ENCODE measurements at regions not wholly inside any gene's neighbourhood (a gene's known extent, or its start where the extent isn't known, plus 50 kb on each side); places are given as distances from the start of the nearest gene placed in this dataset.
"Not testable (repeated sequence)": the region's sequence is repeated elsewhere in the genome, so short reads cannot be mapped to it uniquely, and the experiment has no call there.

DNA sequence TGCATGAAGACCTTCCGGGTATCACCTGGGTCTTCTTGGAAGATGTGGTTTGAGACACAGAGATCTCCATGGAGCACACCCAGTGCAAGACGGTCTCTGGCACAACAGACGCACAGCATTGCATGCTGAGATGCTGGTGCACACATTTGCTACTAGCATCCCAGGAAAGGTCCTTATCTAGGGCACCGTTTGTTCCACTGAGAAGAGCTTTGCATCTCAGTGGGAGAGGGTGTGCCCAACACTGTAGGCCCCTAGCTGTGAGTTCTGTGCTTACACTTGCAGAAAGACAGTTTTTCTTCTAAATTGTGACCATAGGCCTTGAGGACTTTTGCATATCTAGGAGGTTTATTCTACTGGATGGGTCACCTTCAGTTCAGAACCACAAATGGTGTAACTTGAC is 554.1 kb downstream of the MATN1 start:
- no peaks in the 10 kb centered on the region for H3K9me3 Mint-ChIP-seq
- POLR2A ChIA-PET = no interaction called here
- no peak overlapping the region for H3K4me3 Mint-ChIP-seq
- H3K36me3 Mint-ChIP-seq (ENCODE audit: low read depth) = no peaks in the 10 kb centered on the region
- CTCF ChIA-PET = no interaction called here
- H3K4me1 Mint-ChIP-seq = no peaks in the 10 kb centered on the region
- H3K27ac Mint-ChIP-seq = no peak overlapping the region
- H3K27me3 Mint-ChIP-seq = peaks cover 26% of the 10 kb centered on the region
- no peak for DNase-seq

DNA sequence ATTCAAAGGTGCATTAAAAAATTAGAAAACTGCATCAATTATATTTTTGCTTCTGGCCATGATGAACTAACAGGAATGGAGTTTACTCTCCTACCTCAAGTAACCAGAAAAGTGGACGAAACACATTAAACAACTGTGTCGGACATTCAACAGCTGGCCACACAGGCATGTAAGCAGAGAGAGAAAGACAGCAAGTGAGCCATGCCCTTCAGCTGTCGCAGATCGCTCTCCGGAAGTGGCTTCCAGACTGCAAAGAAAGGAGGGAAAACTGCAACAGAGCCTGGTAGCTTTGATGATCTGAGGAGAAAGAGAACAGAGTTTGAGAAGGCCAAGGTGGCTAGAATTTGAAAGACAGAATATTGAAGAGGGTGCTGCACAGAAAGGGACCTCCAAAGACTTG is 557.2 kb downstream of the MATN1 start:
- Mint-ChIP-seq H3K4me3 (no peak overlapping the region), H3K27me3 (peaks cover 26% of the 10 kb centered on the region), H3K9me3 (no peaks in the 10 kb centered on the region), H3K4me1 (no peaks in the 10 kb centered on the region), H3K27ac (no peak overlapping the region), H3K36me3 (ENCODE audit: low read depth) (no peaks in the 10 kb centered on the region)
- no peak for DNase-seq
- ChIA-PET CTCF (interaction anchor here (1.3 kb wide), 1 partner anchor 24 kb away, joined by 3 read pairs; no protein-coding TSS in a partner anchor), POLR2A (no interaction called here)

DNA sequence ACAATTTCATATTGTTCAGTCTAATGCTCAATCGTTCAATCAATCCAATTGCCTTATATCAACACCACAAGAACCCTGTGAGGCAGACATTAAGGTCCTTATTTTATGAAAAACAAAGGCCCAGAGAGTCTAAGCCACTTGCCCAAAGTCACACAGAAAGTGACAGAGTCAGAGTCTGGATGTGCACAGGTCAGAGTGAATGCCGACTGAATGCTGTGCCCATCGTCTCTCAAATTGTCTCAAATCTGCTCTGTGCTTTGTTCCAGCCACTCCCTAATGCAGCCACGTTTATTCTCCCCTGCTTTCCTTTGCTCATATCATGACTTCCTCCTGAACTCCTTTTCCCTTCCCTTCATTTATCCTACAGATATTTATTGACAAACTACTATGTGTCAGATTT is 558.3 kb downstream of the MATN1 start:
- Mint-ChIP-seq H3K4me3 (no peak overlapping the region), H3K9me3 (no peaks in the 10 kb centered on the region), H3K36me3 (ENCODE audit: low read depth) (no peaks in the 10 kb centered on the region), H3K27ac (no peak overlapping the region), H3K4me1 (no peaks in the 10 kb centered on the region), H3K27me3 (peaks cover 23% of the 10 kb centered on the region)
- CTCF ChIA-PET = no interaction called here
- no peak for DNase-seq
- POLR2A ChIA-PET = no interaction called here

DNA sequence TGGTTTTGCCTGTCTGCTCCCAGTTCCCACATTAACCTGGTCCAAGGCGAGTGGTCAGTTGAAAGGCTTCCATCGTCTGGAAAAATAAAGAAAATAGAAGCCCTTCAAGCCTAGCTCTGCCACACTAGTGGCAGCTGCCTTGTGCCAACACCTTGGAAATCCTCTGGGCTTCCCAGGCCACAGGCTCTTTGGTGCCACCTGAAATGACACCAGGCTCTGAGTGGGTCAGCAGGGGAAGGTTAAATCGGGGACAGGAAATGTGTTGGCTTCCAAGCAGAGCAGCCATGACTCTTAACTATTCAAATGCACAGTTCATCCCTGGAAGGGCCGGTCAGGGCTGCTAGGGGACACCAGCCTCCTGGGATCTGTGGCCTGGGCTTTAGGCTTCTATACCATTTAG is 558.7 kb downstream of the MATN1 start:
- no peak for DNase-seq
- Mint-ChIP-seq H3K36me3 (ENCODE audit: low read depth) (no peaks in the 10 kb centered on the region), H3K27me3 (peaks cover 21% of the 10 kb centered on the region), H3K27ac (no peak overlapping the region), H3K9me3 (no peaks in the 10 kb centered on the region), H3K4me1 (no peaks in the 10 kb centered on the region), H3K4me3 (no peak overlapping the region)
- POLR2A ChIA-PET = interaction anchor here (1.0 kb wide), 1 partner anchor 25 kb away, joined by 3 read pairs; no protein-coding TSS in a partner anchor
- CTCF ChIA-PET = no interaction called here

DNA sequence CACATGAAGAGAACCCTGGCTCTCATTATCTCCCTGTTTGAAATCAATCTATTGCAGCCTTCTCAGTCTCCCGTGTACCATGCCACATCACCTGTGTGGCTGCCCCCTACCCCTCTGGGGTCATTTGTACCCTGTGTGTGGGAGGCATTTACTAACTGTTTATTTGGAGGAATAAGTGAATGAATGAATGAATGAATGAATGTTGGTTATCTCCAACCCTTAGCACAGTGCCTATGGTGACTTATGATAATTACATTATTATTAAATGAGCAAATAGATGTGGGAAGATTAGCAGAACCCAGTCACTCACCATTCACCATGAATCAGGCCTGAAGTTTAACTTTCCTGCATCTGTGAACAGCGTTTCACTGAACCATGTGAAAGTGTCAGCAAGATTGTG is 560.8 kb downstream of the MATN1 start:
- DNase-seq = no peak
- no peak overlapping the region for H3K4me3 Mint-ChIP-seq

DNA sequence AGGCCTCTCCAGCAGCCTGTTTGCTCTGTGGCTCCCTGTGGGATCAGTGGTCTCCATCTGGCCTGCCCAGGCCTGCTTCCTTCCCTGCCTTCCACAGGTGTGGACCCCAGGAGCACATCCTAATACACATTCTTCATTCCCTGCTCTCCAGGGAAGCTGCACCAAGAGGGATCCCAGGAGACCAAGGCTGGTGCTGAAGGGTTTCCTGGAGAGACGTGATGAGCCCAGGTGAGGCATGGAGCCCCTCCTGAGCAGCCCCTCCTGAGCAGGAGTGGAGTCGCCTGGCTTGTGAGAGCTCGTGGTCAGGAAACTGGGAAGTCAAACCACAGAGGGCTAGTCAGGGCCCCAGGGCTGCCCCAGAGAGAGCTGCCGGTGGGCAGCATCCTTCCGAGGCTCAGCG is 561.4 kb downstream of the MATN1 start:
- Mint-ChIP-seq H3K4me3 (no peak overlapping the region), H3K27ac (no peak overlapping the region), H3K9me3 (no peaks in the 10 kb centered on the region), H3K4me1 (no peaks in the 10 kb centered on the region), H3K36me3 (ENCODE audit: low read depth) (no peaks in the 10 kb centered on the region), H3K27me3 (peaks cover 24% of the 10 kb centered on the region)
- ChIA-PET POLR2A (no interaction called here), CTCF (no interaction called here)
- DNase-seq = no peak

More for the DNA sequence above, 560.8 kb downstream of the MATN1 start:
- CTCF ChIA-PET = no interaction called here
- Mint-ChIP-seq H3K36me3 (ENCODE audit: low read depth) (no peaks in the 10 kb centered on the region), H3K9me3 (no peaks in the 10 kb centered on the region), H3K27me3 (peaks cover 25% of the 10 kb centered on the region), H3K4me1 (no peaks in the 10 kb centered on the region), H3K27ac (no peak overlapping the region)
- POLR2A ChIA-PET = no interaction called here

DNA sequence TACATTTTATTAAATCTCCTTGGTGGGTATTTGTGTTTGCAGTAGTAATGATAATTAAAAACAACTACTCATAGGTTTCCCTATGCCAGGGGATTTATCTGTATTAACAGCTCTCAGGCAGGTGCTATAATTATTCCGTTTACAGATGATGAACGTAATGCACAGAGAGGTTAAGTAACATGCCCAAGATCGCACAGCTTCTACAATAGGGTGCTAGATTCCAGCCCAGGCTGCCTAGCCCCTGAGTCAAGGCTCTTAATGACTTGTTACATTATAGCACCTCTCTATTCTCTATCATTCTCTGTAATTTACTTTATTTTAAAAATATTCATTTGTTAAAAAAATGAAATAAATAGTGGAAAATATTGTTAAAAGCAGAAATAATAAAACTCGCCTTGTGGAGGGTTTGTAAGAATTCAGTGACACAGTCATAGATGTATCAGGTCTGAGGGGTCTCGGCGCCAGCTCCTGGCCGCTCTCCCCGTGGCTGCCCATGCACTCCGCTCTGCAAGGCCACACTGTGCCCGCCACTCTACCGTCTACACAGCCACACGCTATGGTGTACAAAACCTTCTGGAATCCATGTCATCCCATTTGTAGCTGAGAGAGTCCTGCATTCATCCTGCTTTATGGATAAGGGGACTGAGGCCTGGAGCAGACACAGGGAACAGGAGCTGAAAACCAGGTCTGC is 562.2 kb downstream of the MATN1 start:
- POLR2A ChIA-PET = no interaction called here
- no peak for DNase-seq
- H3K9me3 Mint-ChIP-seq = no peaks in the 10 kb centered on the region
- CTCF ChIA-PET = no interaction called here
- H3K27ac Mint-ChIP-seq = no peak overlapping the region
- H3K36me3 Mint-ChIP-seq (ENCODE audit: low read depth) = no peaks in the 10 kb centered on the region
- H3K4me1 Mint-ChIP-seq = no peaks in the 10 kb centered on the region
- H3K27me3 Mint-ChIP-seq = peaks cover 26% of the 10 kb centered on the region
- H3K4me3 Mint-ChIP-seq = no peak overlapping the region

DNA sequence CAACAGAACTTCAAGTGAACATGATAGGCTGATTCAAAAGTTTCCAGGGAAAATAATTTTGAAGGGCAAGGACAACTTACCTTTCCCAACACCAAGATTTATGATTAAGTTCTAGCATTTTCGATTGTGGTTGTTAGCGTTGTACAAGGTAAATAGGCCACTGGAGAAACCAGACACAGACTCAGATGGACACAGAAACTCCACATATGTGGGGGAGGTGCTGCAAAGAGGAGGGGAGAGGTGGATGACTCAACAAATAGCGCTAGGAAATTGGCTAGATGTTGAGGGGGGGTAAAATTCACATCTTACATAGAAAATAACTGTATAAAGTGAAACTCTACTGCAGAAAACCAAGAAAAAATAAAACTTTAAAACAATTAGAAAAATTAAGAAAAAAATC is 564.4 kb downstream of the MATN1 start:
- CTCF ChIA-PET = no interaction called here

DNA sequence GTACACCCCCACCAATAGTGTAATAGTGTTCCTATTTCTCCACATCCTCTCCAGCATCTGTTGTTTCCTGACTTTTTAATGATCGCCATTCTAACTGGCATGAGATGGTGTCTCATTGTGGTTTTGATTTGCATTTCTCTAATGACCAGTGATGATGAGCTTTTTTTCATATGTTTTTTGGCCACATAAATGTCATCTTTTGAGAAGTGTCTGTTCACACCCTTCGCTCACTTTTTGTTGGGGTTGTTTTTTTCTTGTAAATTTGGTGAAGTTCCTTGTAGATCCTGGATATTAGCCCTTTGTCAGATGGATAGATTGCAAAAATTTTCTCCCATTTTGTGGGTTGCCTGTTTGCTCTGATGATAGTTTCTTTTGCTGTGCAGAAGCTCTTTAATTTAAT is 567.7 kb downstream of the MATN1 start:
- H3K9me3 Mint-ChIP-seq, H3K27ac Mint-ChIP-seq, CTCF ChIA-PET: not testable (repeated sequence)

More for the DNA sequence above, 564.4 kb downstream of the MATN1 start:
- Mint-ChIP-seq H3K4me1 (no peaks in the 10 kb centered on the region), H3K9me3 (peaks cover 4% of the 10 kb centered on the region), H3K27me3 (peaks cover 24% of the 10 kb centered on the region), H3K36me3 (ENCODE audit: low read depth) (no peaks in the 10 kb centered on the region), H3K27ac (no peak overlapping the region), H3K4me3 (no peak overlapping the region)
- no peak for DNase-seq
- POLR2A ChIA-PET = no interaction called here

DNA sequence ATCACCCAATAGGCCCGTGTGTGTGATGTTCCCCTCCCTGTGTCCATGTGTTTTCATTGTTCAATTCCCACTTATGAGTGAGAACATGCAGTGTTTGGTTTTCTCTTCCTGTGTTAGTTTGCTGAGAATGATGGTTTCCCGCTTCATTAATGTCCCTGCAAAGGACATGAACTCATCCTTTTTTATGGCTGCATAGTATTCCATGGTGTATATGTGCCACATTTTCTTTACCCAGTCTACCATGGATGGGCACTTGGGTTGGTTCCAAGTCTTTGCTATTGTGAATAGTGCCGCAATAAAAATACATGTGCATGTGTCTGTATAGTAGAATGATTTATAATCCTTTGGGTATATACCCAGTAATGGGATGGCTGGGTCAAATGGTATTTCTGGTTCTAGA is 568.1 kb downstream of the MATN1 start:
- CTCF ChIA-PET; H3K27ac Mint-ChIP-seq; H3K4me1 Mint-ChIP-seq; H3K36me3 Mint-ChIP-seq (ENCODE audit: low read depth); H3K4me3 Mint-ChIP-seq; POLR2A ChIA-PET; DNase-seq; H3K9me3 Mint-ChIP-seq: not testable (repeated sequence)
- peaks cover 21% of the 10 kb centered on the region for H3K27me3 Mint-ChIP-seq

More for the DNA sequence above, 567.7 kb downstream of the MATN1 start:
- POLR2A ChIA-PET; H3K4me1 Mint-ChIP-seq; H3K4me3 Mint-ChIP-seq; DNase-seq; H3K36me3 Mint-ChIP-seq (ENCODE audit: low read depth): not testable (repeated sequence)
- peaks cover 21% of the 10 kb centered on the region for H3K27me3 Mint-ChIP-seq

DNA sequence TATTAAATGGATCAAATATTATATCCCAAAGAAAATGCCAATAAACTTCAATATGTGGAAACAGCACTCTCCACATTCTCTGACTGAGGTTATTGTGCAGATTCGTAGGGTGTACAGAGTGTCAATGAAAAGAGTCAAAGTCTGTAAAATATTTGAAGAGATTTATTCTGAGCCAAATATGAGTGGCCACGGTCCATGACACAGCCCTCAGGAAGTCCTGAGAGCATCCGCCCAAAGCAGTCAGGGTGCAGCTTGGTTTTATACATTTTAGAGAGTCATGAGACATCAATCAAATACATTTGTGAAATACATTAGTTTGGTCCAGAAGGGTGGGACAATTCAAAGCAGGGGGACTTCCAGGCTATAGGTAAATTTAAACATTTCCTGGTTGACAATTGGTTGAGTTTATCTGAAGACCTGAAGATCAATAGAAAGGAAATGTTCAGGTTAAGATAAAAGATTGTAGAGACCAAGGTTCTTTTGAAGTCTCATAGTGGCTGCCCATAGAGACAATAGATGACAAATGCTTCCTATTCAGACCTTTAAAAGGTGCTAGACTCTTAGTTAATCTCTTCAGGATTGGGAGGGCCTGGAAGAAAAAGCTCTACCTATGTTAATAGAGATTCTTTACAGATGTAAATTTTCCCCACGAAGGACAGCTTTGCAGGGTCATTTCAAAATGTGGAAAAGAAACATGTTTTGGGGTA is 569.5 kb downstream of the MATN1 start:
- H3K27me3 Mint-ChIP-seq = peaks cover 21% of the 10 kb centered on the region
- ChIA-PET CTCF (no interaction called here), POLR2A (no interaction called here)
- no peak overlapping the region for H3K4me3 Mint-ChIP-seq
- no peak for DNase-seq
- H3K9me3 Mint-ChIP-seq = peaks cover 4% of the 10 kb centered on the region
- H3K27ac Mint-ChIP-seq = no peak overlapping the region
- H3K36me3 Mint-ChIP-seq (ENCODE audit: low read depth) = no peaks in the 10 kb centered on the region
- no peaks in the 10 kb centered on the region for H3K4me1 Mint-ChIP-seq

DNA sequence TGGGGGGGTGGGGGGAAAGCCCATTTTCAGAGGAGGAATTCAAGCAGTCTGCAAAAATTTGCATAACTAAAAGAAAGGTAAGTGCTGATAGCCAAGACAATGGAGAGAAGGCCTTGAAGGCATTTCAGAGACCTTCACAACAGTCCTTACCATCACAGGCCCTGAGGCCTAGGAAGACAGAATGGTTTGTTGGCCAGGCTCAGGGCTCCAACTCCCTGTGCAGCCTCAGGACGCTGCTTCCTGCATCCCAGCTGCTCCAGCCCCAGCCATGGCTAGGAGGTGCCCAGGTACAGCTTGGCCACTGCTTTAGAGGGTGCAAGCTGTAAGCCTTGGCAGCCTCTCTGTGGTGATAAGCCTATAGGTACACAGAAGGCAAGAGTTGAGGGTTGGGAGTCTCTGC is 571.6 kb downstream of the MATN1 start:
- H3K36me3 Mint-ChIP-seq (ENCODE audit: low read depth) = no peaks in the 10 kb centered on the region
- H3K4me3 Mint-ChIP-seq = no peak overlapping the region
- H3K9me3 Mint-ChIP-seq = peaks cover 4% of the 10 kb centered on the region
- no peaks in the 10 kb centered on the region for H3K4me1 Mint-ChIP-seq
- no peak overlapping the region for H3K27ac Mint-ChIP-seq
- H3K27me3 Mint-ChIP-seq = peaks cover 9% of the 10 kb centered on the region
- no peak for DNase-seq
- CTCF ChIA-PET = no interaction called here
- POLR2A ChIA-PET = no interaction called here

DNA sequence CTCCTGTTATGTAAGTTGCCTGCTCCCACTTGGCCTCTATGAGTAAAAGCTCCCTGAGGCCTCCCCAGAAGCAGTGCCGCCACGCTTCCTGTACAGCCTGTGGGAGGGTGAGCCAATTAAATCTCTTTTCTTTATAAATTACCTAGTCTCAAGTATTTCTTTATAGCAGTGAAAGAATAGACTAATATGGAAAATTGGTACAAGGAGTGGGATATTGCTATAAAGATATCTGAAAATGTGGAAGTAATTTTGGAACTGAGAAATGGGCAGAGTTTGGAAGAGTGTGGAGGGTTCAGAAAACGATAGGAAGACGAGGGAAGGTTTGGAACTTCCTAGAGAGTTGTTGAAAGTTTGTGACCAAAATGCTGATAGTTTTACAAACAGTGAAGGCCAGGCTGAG is 572.3 kb downstream of the MATN1 start:
- DNase-seq = no peak
- CTCF ChIA-PET = no interaction called here
- Mint-ChIP-seq H3K36me3 (ENCODE audit: low read depth) (no peaks in the 10 kb centered on the region), H3K4me1 (no peaks in the 10 kb centered on the region), H3K27me3 (peaks cover 3% of the 10 kb centered on the region), H3K9me3 (peaks cover 4% of the 10 kb centered on the region), H3K27ac (no peak overlapping the region), H3K4me3 (no peak overlapping the region)
- POLR2A ChIA-PET = no interaction called here

DNA sequence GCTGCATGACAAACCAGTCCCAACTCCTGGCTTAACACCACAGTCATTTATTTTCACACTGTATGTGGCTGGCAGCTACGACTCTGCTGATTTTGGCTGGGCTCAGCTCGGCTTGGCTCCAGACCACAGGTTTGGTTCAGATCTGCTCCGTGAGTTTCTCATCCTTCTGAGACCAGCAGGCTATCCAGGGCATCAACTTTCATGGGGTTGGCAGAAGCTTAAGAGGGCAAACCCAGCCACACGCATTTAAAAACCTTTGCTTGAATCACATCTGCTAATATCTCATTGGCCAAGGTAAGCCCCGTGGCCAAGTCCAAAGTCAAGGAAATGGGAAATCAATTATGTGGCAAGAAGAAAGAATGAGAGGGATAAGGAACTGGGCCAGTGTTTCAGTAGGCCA is 574.2 kb downstream of the MATN1 start:
- no peak for DNase-seq
- no peak overlapping the region for H3K27ac Mint-ChIP-seq
- POLR2A ChIA-PET = no interaction called here
- peaks cover 7% of the 10 kb centered on the region for H3K27me3 Mint-ChIP-seq
- no peaks in the 10 kb centered on the region for H3K9me3 Mint-ChIP-seq
- no peaks in the 10 kb centered on the region for H3K4me1 Mint-ChIP-seq
- no peaks in the 10 kb centered on the region for H3K36me3 Mint-ChIP-seq (ENCODE audit: low read depth)
- CTCF ChIA-PET = no interaction called here
- no peak overlapping the region for H3K4me3 Mint-ChIP-seq
